Aorta (tissue), 5 donors: ENCODE measurements at regions not wholly inside any gene's neighbourhood (a gene's known extent, or its start where the extent isn't known, plus 50 kb on each side); places are given as distances from the start of the nearest gene placed in this dataset.

ENCODE experiments used
- ATAC-seq: fragments of 200-7000 bp; cut with Tn5 transposase; one replicate; pipeline ENCODE4 v1.9.1; 2022; ENCODE audit warnings: moderate library complexity; ENCODE audit not compliant: low FRiP score
- DNase-seq, 2 donors: peaks; one replicate each; pipeline ENCODE4 v3.0.0-alpha.2; 2020
- H3K27ac ChIP-seq, 2 donors: one replicate each; pipeline ENCODE4 v1.5.1; 2013; ENCODE audit warnings: low read length in 2 of 2, mild to moderate bottlenecking in 2 of 2, moderate library complexity in 2 of 2, control low read depth in 1 of 2, inconsistent platforms in 1 of 2, low read depth in 1 of 2
- H3K27me3 ChIP-seq, 2 donors: one replicate each; pipeline ENCODE4 v1.6.1; 2013; ENCODE audit warnings: control low read depth in 1 of 2, low read length in 1 of 2, mild to moderate bottlenecking in 1 of 2, moderate library complexity in 1 of 2; ENCODE audit not compliant: insufficient read depth in 2 of 2, control insufficient read depth in 1 of 2
- H3K36me3 ChIP-seq, 2 donors: one replicate each; pipeline ENCODE4 v1.6.1; 2013; ENCODE audit warnings: control low read depth in 1 of 2, low read length in 1 of 2, mild to moderate bottlenecking in 1 of 2; ENCODE audit not compliant: insufficient read depth in 2 of 2, control insufficient read depth in 1 of 2
- H3K4me1 ChIP-seq, 2 donors: one replicate each; pipeline ENCODE4 v1.6.1; 2013; ENCODE audit warnings: low read length in 2 of 2, control low read depth in 1 of 2, mild to moderate bottlenecking in 1 of 2, moderate library complexity in 1 of 2; ENCODE audit not compliant: insufficient read depth in 2 of 2, control insufficient read depth in 1 of 2
- H3K4me3 ChIP-seq, 2 donors: one replicate each; pipeline ENCODE4 v1.5.1; 2013; ENCODE audit warnings: low read length in 2 of 2, control low read depth in 1 of 2, mild to moderate bottlenecking in 1 of 2
- H3K9me3 ChIP-seq: one replicate; pipeline ENCODE4 v1.6.1; 2013; ENCODE audit warnings: mild to moderate bottlenecking, low read length; ENCODE audit not compliant: control insufficient read depth
- WGBS, 2 donors: extraction: QIAGEN DNeasy Blood & Tissue Kit; methylation state at CpG; one replicate each; pipeline ENCODE4 v1.1.7; 2013; 5-methylcytosine and 5-hydroxymethylcytosine counted together
- intact Hi-C, 2 donors: fragments of 100-400 bp; cut with DNase I; formaldehyde crosslinking; loops; one replicate each; pipeline versions ENCODE4 v1.14.2 to v1.15.0; 2022
- donor health status: healthy with polysubstance abuse.
- donor health status: Bipolar disorder and iron deficiency.
- donor health status: DM: no; HTN: no; CAD: no.
- donor health status: DM: no; HTN: no; CAD: no.
- donor health status: DM: yes; HTN: yes; CAD: no.

GRCh38 chr13:83515268-83516015 lies 366.8 kb downstream of the SLITRK1 start:
- ATAC-seq, result no peak
- no peaks in the 10 kb centered on the region for H3K36me3 ChIP-seq
- 83 to 91% methylated on average over 1 of the region's 1 CpG for WGBS, 2 donors
- intact Hi-C loops, result no loop called here
- H3K9me3 ChIP-seq, result no peaks in the 10 kb centered on the region
- no peaks in the 10 kb centered on the region for H3K27me3 ChIP-seq
- no peak overlapping the region for H3K27ac ChIP-seq
- no peak for DNase-seq
- H3K4me1 ChIP-seq, result no peaks in the 10 kb centered on the region
- no peak overlapping the region for H3K4me3 ChIP-seq

DNA sequence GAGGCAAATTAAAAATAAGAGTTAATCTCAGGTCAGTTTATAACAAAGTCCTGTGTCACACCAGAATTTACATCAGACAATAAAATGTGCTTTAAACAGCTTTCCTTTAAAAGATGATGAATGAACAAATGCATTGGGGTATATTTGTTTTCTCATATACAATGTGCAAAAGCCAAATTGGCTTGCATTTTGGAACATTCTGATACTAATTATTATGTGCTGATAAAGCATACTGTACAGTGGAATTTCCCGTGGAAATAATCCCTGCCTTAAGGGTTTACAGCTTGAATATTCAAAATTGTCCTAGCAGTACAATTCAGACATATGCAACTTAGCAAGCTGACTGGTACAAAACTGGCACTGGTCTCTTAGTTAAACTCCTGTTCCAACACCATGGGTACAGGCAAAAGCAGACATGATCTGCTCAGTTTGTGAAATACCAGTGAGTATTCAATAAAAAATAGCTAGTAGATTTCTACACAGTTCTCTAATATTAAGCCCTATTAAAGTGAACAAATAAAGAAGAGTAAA lies 373.4 kb downstream of the SLITRK1 start:
- Histone ChIP-seq H3K27me3 (no peaks in the 10 kb centered on the region), H3K4me1 (no peaks in the 10 kb centered on the region), H3K27ac (no peak overlapping the region), H3K4me3 (no peak overlapping the region), H3K36me3 (no peaks in the 10 kb centered on the region), H3K9me3 (no peaks in the 10 kb centered on the region)
- ATAC-seq (no peak), DNase-seq (no peak)
- intact Hi-C loops, result no loop called here
- WGBS, 2 donors, result 3 to 6% methylated on average over 1 of the region's 1 CpG

- H3K4me1 ChIP-seq, result no peaks in the 10 kb centered on the region
- H3K4me3 ChIP-seq, result no peak overlapping the region
- H3K27ac ChIP-seq, result no peak overlapping the region
- intact Hi-C loops, result no loop called here
- H3K36me3 ChIP-seq, result no peaks in the 10 kb centered on the region
- DNase-seq, result no peak
- 47 to 61% methylated on average over 1 of the region's 1 CpG for WGBS, 2 donors
- H3K27me3 ChIP-seq, result no peaks in the 10 kb centered on the region
- ATAC-seq, result no peak
- no peaks in the 10 kb centered on the region for H3K9me3 ChIP-seq
Measured at GRCh38 chr13:83503424-83503823, 378.9 kb downstream of the SLITRK1 start.

DNA sequence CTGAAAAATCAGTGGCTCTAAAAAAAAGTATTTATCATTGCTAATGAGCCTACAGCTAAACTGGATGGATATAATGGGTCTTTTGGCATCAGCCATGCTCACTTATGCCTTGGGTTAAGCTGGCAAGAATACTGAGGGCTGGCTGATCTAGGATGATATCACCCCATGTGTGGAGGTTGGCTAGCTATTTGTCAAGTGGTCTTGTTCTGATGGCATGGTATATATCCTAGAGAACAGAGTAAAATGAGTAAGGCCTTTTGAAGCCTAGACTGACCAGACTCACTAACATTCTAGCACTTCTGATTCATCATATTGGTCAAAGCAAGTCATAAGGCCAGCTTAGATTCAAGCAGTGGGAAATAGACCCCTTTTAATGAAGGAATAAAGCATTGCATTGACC lies 383.0 kb downstream of the SLITRK1 start:
- Histone ChIP-seq H3K4me3 (no peak overlapping the region), H3K36me3 (no peaks in the 10 kb centered on the region), H3K27ac (no peak overlapping the region), H3K27me3 (no peaks in the 10 kb centered on the region), H3K9me3 (no peaks in the 10 kb centered on the region), H3K4me1 (no peaks in the 10 kb centered on the region)
- intact Hi-C loops, result no loop called here
- ATAC-seq (no peak), DNase-seq (no peak)

DNA sequence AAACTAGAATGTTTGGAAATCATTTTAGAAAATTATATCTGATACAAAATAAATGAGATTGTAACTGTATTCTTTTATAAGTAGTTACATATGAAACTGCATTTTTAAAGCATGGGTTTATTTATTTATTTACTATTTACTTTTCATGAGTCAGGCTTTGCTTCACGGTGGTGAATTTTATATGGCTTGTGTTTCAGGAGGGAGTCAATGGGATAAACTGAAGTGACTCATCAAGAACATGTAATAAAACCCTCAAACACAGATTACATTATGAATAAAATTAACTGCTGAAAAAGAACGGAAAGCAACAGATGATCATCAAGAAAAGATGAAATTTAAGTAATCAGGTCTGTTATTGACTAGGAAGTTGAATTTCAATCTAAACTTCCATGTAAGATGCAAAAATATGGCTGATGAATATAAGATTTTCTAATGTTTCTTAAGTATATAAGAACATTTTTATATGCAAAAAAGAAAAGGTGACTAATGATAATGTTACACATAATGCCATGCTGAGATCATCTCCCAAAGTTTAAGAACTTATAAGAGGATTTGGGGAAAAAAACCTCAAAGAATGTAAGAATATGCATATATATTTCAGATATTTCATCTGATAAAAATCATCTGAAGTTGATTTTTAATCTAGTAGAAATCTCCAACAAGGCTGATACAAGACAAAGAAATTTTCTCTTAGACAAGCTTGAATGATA lies 383.6 kb downstream of the SLITRK1 start:
- WGBS, 2 donors, result 74 to 82% methylated on average over 2 of the region's 2 CpGs
- Histone ChIP-seq H3K4me3 (no peak overlapping the region), H3K36me3 (no peaks in the 10 kb centered on the region), H3K4me1 (no peaks in the 10 kb centered on the region), H3K9me3 (no peaks in the 10 kb centered on the region), H3K27me3 (no peaks in the 10 kb centered on the region), H3K27ac (no peak overlapping the region)
- intact Hi-C loops, result no loop called here
- ATAC-seq, result no peak
- no peak for DNase-seq

GRCh38 chr13:83498045-83498444 lies 384.2 kb downstream of the SLITRK1 start:
- ATAC-seq, result no peak

DNA sequence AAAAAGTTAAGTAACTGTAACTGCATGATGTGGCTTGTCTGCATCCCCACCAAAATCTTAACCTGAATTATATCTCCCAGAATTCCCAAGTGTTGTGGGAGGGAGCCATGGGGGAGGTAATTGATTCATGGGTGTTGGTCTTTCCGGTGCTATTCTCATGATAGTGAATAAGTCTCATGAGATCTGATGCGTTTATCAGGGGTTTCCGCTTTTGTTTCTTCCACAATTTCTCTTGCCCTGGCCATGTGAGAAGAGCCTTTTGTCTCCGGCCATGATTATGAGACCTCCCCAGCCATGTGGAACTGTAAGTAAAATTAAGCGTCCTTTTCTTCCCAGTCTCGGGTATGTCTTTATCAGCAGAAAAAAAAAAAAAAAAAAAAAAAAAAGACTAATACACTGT lies 385.8 kb downstream of the SLITRK1 start:
- Histone ChIP-seq H3K9me3 (no peaks in the 10 kb centered on the region), H3K27me3 (no peaks in the 10 kb centered on the region), H3K27ac (no peak overlapping the region), H3K4me1 (no peaks in the 10 kb centered on the region), H3K36me3 (no peaks in the 10 kb centered on the region), H3K4me3 (no peak overlapping the region)
- ATAC-seq (no peak), DNase-seq (no peak)
- intact Hi-C loops, result no loop called here
- WGBS, 2 donors, result 90 to 93% methylated on average over 6 of the region's 6 CpGs

More at GRCh38 chr13:83498045-83498444, 384.2 kb downstream of the SLITRK1 start:
- H3K36me3 ChIP-seq, result no peaks in the 10 kb centered on the region
- H3K27me3 ChIP-seq, result no peaks in the 10 kb centered on the region
- intact Hi-C loops, result no loop called here
- no peaks in the 10 kb centered on the region for H3K4me1 ChIP-seq
- no peaks in the 10 kb centered on the region for H3K9me3 ChIP-seq
- H3K27ac ChIP-seq, result no peak overlapping the region
- no peak overlapping the region for H3K4me3 ChIP-seq
- DNase-seq, result no peak

- DNase-seq (no peak), ATAC-seq (no peak)
- intact Hi-C loops, result no loop called here
- H3K4me1 ChIP-seq, result no peaks in the 10 kb centered on the region
- no peak overlapping the region for H3K27ac ChIP-seq
- H3K4me3 ChIP-seq, result no peak overlapping the region
- no peaks in the 10 kb centered on the region for H3K36me3 ChIP-seq
- H3K27me3 ChIP-seq, result no peaks in the 10 kb centered on the region
- H3K9me3 ChIP-seq, result no peaks in the 10 kb centered on the region
- WGBS, 2 donors, result 5% methylated on average over 1 of the region's 1 CpG
Measured at GRCh38 chr13:83485101-83485500, 397.2 kb downstream of the SLITRK1 start.

DNA sequence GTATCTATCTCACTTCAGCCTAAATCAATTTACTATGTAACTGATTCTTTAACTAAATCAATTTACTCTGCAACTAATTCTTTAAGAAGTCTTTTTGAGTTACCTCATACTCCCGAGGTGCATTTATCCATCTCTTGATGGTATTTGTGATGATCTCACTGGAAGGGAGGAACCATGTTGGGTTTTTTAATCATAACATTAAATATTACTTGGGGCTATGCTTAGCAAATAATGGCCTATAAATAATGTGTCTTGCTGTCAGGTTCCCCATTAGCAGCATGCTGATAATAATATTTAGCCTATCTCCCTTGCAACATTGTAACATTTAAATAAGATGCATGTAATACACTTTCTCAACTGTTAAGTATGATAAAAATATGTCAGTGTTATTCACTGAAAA lies 411.3 kb downstream of the SLITRK1 start:
- DNase-seq (no peak), ATAC-seq (no peak)
- Histone ChIP-seq H3K36me3 (no peaks in the 10 kb centered on the region), H3K27me3 (no peaks in the 10 kb centered on the region), H3K9me3 (no peaks in the 10 kb centered on the region), H3K27ac (no peak overlapping the region), H3K4me3 (no peak overlapping the region), H3K4me1 (no peaks in the 10 kb centered on the region)
- 81 to 83% methylated on average over 1 of the region's 1 CpG for WGBS, 2 donors
- intact Hi-C loops, result no loop called here
